ENCODE measurements at regions not wholly inside any gene's neighbourhood (a gene's known extent, or its start where the extent isn't known, plus 50 kb on each side); places are given as distances from the start of the nearest gene placed in this dataset.

DNA sequence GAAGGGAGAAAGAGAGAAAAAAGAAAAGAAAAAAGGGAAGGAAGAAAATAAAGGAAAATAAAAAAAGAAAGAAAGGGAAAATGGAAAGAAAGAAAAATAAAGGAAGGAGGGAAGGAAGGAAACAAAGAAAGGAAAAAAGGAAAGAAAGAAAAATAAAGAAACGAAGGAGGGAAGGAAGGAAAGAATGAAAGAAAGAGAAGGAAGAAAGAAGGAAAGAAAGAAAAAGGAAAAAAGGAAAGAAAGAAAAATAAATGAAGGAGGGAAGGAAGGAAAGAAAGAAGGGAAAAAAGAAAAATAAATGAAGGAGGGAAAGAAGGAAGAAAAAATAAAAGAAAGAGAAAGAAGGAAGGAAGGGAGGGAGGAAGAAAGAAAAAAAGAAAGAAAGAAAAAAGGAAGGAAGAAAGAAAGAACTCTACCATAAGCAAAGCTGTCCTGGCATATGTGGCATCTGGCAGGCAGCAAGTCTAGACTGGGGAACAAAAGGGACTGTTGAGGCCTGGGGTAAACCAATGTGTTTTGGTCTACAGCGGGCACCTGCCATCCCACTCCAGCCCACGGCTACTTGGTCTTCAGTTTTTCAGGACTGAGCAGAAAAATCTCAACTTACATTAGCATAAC lies 86.9 kb downstream of the TFAP2C start:
- TF ChIP-seq CTCF (IDR thresholded peaks at IDR 0.05; ENCODE audit: low read depth), result no peak

DNA sequence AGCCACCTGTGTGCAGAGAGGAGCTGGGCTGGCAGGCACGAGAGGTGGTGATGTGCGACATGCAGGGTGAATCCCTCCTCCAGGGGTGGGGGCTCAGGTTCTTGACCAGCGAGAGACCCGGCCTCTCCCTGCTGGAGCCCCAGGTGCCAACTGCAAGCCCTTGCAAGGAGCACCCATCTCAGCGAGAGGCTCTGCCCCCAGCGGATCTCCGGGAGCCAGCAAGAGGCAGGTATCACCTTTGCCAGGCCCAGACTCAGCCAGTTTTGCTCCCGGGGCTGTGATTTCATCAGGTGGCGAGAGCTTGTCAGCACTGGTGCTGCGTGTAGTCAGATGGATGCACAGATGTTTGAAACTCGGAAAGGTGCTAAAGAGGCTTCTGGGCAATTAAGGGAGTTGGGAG lies 87.7 kb downstream of the TFAP2C start:
- no peak for TF ChIP-seq CTCF (IDR thresholded peaks at IDR 0.05; ENCODE audit: low read depth)

- TF ChIP-seq CTCF (IDR thresholded peaks at IDR 0.05; ENCODE audit: low read depth), result no peak
Measured at GRCh38 chr20:56718816-56719215, 89.7 kb downstream of the TFAP2C start.

DNA sequence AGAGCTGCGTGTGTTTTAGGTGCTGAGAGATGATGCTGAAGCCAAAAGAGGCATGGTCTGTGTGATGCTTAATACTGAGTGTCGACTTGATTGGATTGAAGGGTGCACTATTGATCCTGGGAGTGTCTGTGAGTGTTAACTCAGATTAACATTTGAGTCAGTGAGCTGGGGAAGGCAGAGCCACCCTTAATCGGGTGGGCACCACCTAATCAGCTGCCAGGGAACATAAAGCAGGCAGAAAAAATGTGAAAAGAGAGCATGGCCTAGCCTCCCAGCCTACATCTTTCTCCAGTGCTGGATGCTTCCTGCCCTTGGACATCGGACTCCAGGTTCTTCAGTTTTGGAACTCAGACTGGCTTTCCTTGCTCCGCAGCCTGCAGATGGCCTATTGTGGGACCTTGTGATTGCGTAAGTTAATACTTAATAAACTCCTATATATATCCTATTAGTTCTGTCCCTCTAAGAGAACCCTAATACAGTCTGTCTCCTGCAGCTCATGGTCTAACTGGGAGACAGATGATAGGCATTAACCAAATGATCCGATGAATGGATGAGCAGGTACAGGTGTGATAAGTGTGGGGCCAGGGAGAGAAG lies 91.6 kb downstream of the TFAP2C start:
- no peak for TF ChIP-seq CTCF (IDR thresholded peaks at IDR 0.05; ENCODE audit: low read depth)

GRCh38 chr20:56722042-56722441 lies 92.9 kb downstream of the TFAP2C start:
- TF ChIP-seq CTCF (IDR thresholded peaks at IDR 0.05; ENCODE audit: low read depth), result no peak

DNA sequence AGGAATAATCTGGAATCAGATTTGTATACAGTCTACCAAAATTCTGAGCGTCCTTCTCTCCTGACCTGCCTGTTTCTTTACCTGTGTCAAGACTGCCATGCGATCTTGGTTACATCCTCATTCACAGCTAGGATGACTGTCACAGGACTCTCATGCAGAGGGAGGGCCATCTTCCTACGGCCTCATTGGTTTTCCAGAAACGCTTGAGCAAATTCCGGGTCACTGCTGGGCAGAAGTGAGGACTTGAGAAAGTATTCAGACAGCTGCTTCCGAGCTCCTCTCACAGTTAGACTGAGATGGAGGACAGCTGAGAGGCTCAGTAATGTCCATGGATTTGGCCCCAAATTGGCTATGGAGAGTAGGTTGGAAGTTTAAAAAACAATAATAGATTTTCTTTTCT lies 94.2 kb downstream of the TFAP2C start:
- no peak for TF ChIP-seq CTCF (IDR thresholded peaks at IDR 0.05; ENCODE audit: low read depth)

GRCh38 chr20:56724241-56724757 lies 95.2 kb downstream of the TFAP2C start:
- no peak for TF ChIP-seq CTCF (IDR thresholded peaks at IDR 0.05; ENCODE audit: low read depth)
